Epithelial cell of proximal tubule (primary cell): ENCODE measurements at regions not wholly inside any gene's neighbourhood (a gene's known extent, or its start where the extent isn't known, plus 50 kb on each side); places are given as distances from the start of the nearest gene placed in this dataset.

Experiments
- DNase-seq: peaks from one replicate; pipeline ENCODE4 v3.0.0-alpha.2; 2011; ENCODE audit warnings: low read depth
- H3K4me3 ChIP-seq: 2 replicates; pipeline ENCODE4 v1.5.1; 2011; ENCODE audit warnings: low read depth, mild to moderate bottlenecking, low read length
- CTCF ChIP-seq: conservative IDR thresholded peaks from 2 replicates; pipeline ENCODE4 v1.5.1; 2012; ENCODE audit warnings: low read depth, mild to moderate bottlenecking, low read length

GRCh38 chr11:116104498-116105174 is 600.4 kb upstream of the CADM1 start:
- no peak overlapping the region for H3K4me3 ChIP-seq
- no peak for TF ChIP-seq CTCF
- no peak for DNase-seq

GRCh38 chr11:116101902-116102301 is 597.7 kb upstream of the CADM1 start:
- DNase-seq: no peak
- H3K4me3 ChIP-seq: no peak overlapping the region
- no peak for TF ChIP-seq CTCF

GRCh38 chr11:116100016-116100415 is 595.8 kb upstream of the CADM1 start:
- no peak for DNase-seq
- TF ChIP-seq CTCF: no peak
- H3K4me3 ChIP-seq: no peak overlapping the region

- H3K4me3 ChIP-seq: no peak overlapping the region
- TF ChIP-seq CTCF: no peak
- no peak for DNase-seq
Observed at GRCh38 chr11:116099541-116099940, 595.3 kb upstream of the CADM1 start.

GRCh38 chr11:116096272-116096995 is 592.2 kb upstream of the CADM1 start:
- TF ChIP-seq CTCF: no peak
- H3K4me3 ChIP-seq: no peak overlapping the region
- DNase-seq: no peak

GRCh38 chr11:116093481-116094270 is 589.5 kb upstream of the CADM1 start:
- no peak overlapping the region for H3K4me3 ChIP-seq
- DNase-seq: no peak
- TF ChIP-seq CTCF: no peak
